ENCODE measurements at regions not wholly inside any gene's neighbourhood (a gene's known extent, or its start where the extent isn't known, plus 50 kb on each side); places are given as distances from the start of the nearest gene placed in this dataset.
"Not testable (repeated sequence)": the region's sequence is repeated elsewhere in the genome, so short reads cannot be mapped to it uniquely, and the experiment has no call there.

- H3K4me1 Mint-ChIP-seq (ENCODE audit: low read depth): no peaks in the 10 kb centered on the region
- no peaks in the 10 kb centered on the region for H3K9me3 Mint-ChIP-seq
- no peaks in the 10 kb centered on the region for H3K36me3 Mint-ChIP-seq (ENCODE audit: low read depth)
- H3K27me3 Mint-ChIP-seq (ENCODE audit: low read depth): no peaks in the 10 kb centered on the region
- no peak overlapping the region for H3K27ac Mint-ChIP-seq
- H3K4me3 Mint-ChIP-seq (ENCODE audit: low read depth): no peak overlapping the region
- intact Hi-C loops (cut with micrococcal nuclease): no loop called here
- DNase-seq (ENCODE audit: low spot score): no peak
Observed at GRCh38 chr2:150672311-150672710, 184.8 kb upstream of the RND3 start.

DNA sequence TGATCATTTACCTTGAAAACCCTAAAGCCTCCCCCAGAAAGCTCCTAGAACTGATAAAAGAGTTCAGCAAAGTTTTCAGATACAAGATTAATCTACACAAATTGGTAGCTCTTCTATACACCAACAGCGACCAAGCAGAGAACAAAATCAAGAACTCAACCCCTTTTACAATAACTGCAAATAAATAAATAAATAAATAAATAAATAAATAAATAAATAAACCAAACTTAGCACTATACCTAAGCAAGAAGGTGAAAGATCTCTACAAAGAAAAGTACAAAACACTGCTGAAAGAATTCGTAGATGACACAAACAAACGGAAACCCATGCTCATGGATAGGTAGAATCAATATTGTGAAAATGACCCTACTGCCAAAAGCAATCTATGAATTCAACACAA, 182.0 kb upstream of the RND3 start:
- no peaks in the 10 kb centered on the region for H3K4me1 Mint-ChIP-seq (ENCODE audit: low read depth)
- no peaks in the 10 kb centered on the region for H3K36me3 Mint-ChIP-seq (ENCODE audit: low read depth)
- no peak for DNase-seq (ENCODE audit: low spot score)
- no peaks in the 10 kb centered on the region for H3K9me3 Mint-ChIP-seq
- H3K27me3 Mint-ChIP-seq (ENCODE audit: low read depth): no peaks in the 10 kb centered on the region
- no peak overlapping the region for H3K27ac Mint-ChIP-seq
- intact Hi-C loops (cut with micrococcal nuclease): no loop called here
- no peak overlapping the region for H3K4me3 Mint-ChIP-seq (ENCODE audit: low read depth)

GRCh38 chr2:150667039-150667438, 179.6 kb upstream of the RND3 start:
- H3K4me1 Mint-ChIP-seq (ENCODE audit: low read depth); H3K36me3 Mint-ChIP-seq (ENCODE audit: low read depth); DNase-seq (ENCODE audit: low spot score); H3K27me3 Mint-ChIP-seq (ENCODE audit: low read depth); H3K9me3 Mint-ChIP-seq; H3K27ac Mint-ChIP-seq; intact Hi-C loops (cut with micrococcal nuclease); H3K4me3 Mint-ChIP-seq (ENCODE audit: low read depth): not testable (repeated sequence)

GRCh38 chr2:150663143-150663542, 175.7 kb upstream of the RND3 start:
- H3K27me3 Mint-ChIP-seq (ENCODE audit: low read depth): no peaks in the 10 kb centered on the region
- no peaks in the 10 kb centered on the region for H3K36me3 Mint-ChIP-seq (ENCODE audit: low read depth)
- H3K4me3 Mint-ChIP-seq (ENCODE audit: low read depth): no peak overlapping the region
- H3K27ac Mint-ChIP-seq: no peak overlapping the region
- H3K4me1 Mint-ChIP-seq (ENCODE audit: low read depth): no peaks in the 10 kb centered on the region
- no peaks in the 10 kb centered on the region for H3K9me3 Mint-ChIP-seq
- no peak for DNase-seq (ENCODE audit: low spot score)
- intact Hi-C loops (cut with micrococcal nuclease): no loop called here

- H3K36me3 Mint-ChIP-seq (ENCODE audit: low read depth): no peaks in the 10 kb centered on the region
- H3K27me3 Mint-ChIP-seq (ENCODE audit: low read depth): no peaks in the 10 kb centered on the region
- H3K9me3 Mint-ChIP-seq: no peaks in the 10 kb centered on the region
- H3K4me3 Mint-ChIP-seq (ENCODE audit: low read depth): no peak overlapping the region
- no peak overlapping the region for H3K27ac Mint-ChIP-seq
- intact Hi-C loops (cut with micrococcal nuclease): no loop called here
- no peaks in the 10 kb centered on the region for H3K4me1 Mint-ChIP-seq (ENCODE audit: low read depth)
- DNase-seq (ENCODE audit: low spot score): no peak
Observed at GRCh38 chr2:150656002-150656401, 168.5 kb upstream of the RND3 start.

GRCh38 chr2:150653351-150653750, 165.9 kb upstream of the RND3 start:
- H3K4me1 Mint-ChIP-seq (ENCODE audit: low read depth): no peaks in the 10 kb centered on the region
- no peak overlapping the region for H3K27ac Mint-ChIP-seq
- H3K36me3 Mint-ChIP-seq (ENCODE audit: low read depth): no peaks in the 10 kb centered on the region
- H3K4me3 Mint-ChIP-seq (ENCODE audit: low read depth): no peak overlapping the region
- DNase-seq (ENCODE audit: low spot score): no peak
- intact Hi-C loops (cut with micrococcal nuclease): no loop called here
- no peaks in the 10 kb centered on the region for H3K27me3 Mint-ChIP-seq (ENCODE audit: low read depth)
- no peaks in the 10 kb centered on the region for H3K9me3 Mint-ChIP-seq

DNA sequence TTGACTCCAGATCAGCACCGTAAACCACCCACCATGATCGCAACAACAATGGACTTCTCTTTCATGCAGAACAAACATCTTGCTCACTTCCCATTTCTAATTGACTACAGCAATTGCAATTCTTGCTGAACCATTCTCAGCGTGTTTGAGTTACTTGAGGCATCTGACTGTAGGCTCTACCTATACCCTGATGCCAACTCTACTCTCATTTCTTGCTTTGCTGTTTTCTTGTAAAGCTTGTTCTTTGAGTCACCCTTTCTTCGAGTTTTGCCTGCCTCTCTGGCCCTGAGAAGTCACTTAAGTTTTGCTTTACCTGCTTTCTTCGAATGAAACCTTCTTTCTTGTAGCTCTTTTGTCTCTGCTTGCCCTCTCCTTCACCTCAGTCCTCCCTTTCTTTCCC, 160.5 kb upstream of the RND3 start:
- Mint-ChIP-seq H3K27ac (no peak overlapping the region), H3K4me3 (ENCODE audit: low read depth) (no peak overlapping the region), H3K9me3 (no peaks in the 10 kb centered on the region), H3K36me3 (ENCODE audit: low read depth) (no peaks in the 10 kb centered on the region), H3K27me3 (ENCODE audit: low read depth) (no peaks in the 10 kb centered on the region), H3K4me1 (ENCODE audit: low read depth) (no peaks in the 10 kb centered on the region)
- no peak for DNase-seq (ENCODE audit: low spot score)
- intact Hi-C loops (cut with micrococcal nuclease): no loop called here

- Mint-ChIP-seq H3K9me3 (no peaks in the 10 kb centered on the region), H3K36me3 (ENCODE audit: low read depth) (no peaks in the 10 kb centered on the region), H3K4me1 (ENCODE audit: low read depth) (no peaks in the 10 kb centered on the region), H3K27me3 (ENCODE audit: low read depth) (no peaks in the 10 kb centered on the region), H3K27ac (no peak overlapping the region), H3K4me3 (ENCODE audit: low read depth) (no peak overlapping the region)
- intact Hi-C loops (cut with micrococcal nuclease): no loop called here
- DNase-seq (ENCODE audit: low spot score): no peak
Observed at GRCh38 chr2:150646746-150647145, 159.3 kb upstream of the RND3 start.

DNA sequence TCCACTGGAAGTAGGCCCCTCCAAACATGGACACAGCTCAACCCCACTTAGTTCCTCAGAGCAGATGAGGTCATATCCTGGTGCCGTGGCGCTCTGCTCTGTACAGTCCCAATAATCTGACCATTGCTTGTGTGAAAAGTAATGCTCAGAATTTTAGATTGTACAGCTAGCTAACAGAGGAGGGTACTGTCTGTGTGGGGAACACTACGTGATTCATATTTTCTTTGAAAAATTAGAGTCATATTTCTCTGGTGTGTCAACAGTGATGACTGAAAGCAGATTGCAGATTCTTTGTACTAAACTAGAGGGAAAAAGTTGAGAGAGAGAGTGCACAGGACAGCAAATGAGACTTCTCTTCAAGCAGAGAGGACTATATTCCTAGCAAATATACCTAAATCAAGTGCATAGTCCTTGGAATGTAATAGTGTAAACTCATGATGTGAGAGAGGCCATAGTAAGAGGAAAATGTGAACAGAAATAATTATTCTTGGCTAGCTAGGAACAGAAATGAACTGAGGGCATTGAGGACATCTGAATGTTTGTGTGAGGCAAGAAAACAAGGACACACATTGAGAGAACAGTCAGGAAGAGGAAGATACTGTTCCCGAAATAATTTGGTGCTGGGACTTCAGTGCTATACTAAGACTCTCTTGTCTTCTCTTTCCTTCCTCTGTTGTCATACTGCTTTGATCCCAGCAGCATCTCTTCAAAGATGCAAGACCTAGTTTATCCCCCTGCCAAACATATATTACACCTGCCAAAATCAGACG, 157.0 kb upstream of the RND3 start:
- Mint-ChIP-seq H3K9me3 (no peaks in the 10 kb centered on the region), H3K27me3 (ENCODE audit: low read depth) (no peaks in the 10 kb centered on the region), H3K27ac (no peak overlapping the region), H3K4me3 (ENCODE audit: low read depth) (no peak overlapping the region), H3K4me1 (ENCODE audit: low read depth) (no peaks in the 10 kb centered on the region), H3K36me3 (ENCODE audit: low read depth) (no peaks in the 10 kb centered on the region)
- intact Hi-C loops (cut with micrococcal nuclease): no loop called here
- no peak for DNase-seq (ENCODE audit: low spot score)

DNA sequence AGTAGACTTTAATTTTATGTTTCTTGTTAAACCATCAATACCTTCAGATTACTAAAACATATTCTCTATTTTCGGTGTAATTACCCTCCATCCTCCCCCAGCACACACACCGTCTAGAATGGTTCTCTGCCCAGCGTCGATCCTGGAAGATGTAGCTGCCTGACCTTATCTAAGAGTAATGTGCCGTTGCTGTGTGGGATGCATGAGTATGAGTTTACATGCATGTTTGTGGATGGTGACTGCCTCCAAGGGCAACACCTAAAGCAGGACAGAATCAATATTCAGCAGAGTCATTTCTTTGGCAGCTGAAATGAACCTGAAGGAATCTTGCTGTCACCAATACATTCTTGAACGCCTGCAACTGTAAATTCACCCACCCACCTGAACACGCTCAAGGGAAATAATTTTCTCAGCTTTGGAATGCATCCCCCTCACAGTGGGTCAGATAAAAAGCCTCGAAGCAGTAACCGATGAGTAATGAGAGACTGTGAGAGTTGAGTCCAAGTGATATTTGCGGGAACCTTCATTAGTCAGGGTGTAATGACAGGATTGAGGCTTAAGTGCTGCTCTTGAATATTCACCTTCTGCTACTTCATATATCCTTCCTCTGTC, 155.8 kb upstream of the RND3 start:
- no peak for DNase-seq (ENCODE audit: low spot score)
- Mint-ChIP-seq H3K9me3 (no peaks in the 10 kb centered on the region), H3K27me3 (ENCODE audit: low read depth) (no peaks in the 10 kb centered on the region), H3K4me3 (ENCODE audit: low read depth) (no peak overlapping the region), H3K27ac (no peak overlapping the region), H3K4me1 (ENCODE audit: low read depth) (no peaks in the 10 kb centered on the region), H3K36me3 (ENCODE audit: low read depth) (no peaks in the 10 kb centered on the region)
- intact Hi-C loops (cut with micrococcal nuclease): no loop called here

DNA sequence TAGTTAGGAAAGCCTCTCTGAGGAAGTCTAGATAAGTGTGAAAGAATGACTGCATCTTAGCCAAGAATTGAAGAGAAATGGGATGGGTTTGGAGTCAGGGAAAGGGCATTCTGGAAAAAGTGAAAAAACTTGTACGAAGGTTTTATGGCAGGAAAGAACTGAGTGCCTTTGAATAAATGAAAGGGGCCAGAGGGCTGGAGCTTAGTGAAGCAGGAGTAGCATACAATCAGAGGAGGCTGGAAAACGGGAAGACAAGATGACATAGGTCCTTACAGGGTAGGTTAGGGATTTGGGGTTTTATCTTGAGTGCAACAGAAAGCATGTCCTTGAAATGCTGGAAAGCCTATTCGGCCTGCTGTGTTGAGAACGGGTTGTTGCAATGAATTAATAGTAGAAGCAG, 152.6 kb upstream of the RND3 start:
- Mint-ChIP-seq H3K27me3 (ENCODE audit: low read depth) (no peaks in the 10 kb centered on the region), H3K9me3 (no peaks in the 10 kb centered on the region), H3K36me3 (ENCODE audit: low read depth) (no peaks in the 10 kb centered on the region), H3K4me1 (ENCODE audit: low read depth) (no peaks in the 10 kb centered on the region), H3K4me3 (ENCODE audit: low read depth) (no peak overlapping the region), H3K27ac (no peak overlapping the region)
- DNase-seq (ENCODE audit: low spot score): no peak
- intact Hi-C loops (cut with micrococcal nuclease): no loop called here

DNA sequence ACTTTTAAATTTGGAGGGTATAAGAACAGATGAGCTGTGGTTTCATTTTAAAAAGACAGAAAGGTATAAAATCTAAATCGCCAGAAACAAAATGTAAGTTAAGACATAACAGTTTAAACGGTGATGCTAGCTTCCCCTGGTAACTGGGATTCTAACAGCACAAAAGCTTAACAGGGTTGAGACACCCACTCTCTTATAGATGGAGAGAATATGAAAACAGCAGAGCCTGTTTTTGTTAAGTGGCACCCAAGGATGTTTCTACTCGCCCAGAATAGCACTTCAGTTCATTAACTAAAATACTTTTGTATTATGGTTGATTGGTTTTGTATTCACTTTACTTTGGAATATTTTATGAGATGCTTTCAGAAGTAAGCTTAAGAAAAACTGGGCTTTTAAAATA, 151.9 kb upstream of the RND3 start:
- H3K9me3 Mint-ChIP-seq: no peaks in the 10 kb centered on the region
- H3K4me1 Mint-ChIP-seq (ENCODE audit: low read depth): no peaks in the 10 kb centered on the region
- H3K36me3 Mint-ChIP-seq (ENCODE audit: low read depth): no peaks in the 10 kb centered on the region
- no peak overlapping the region for H3K27ac Mint-ChIP-seq
- intact Hi-C loops (cut with micrococcal nuclease): no loop called here
- no peak for DNase-seq (ENCODE audit: low spot score)
- H3K4me3 Mint-ChIP-seq (ENCODE audit: low read depth): no peak overlapping the region
- no peaks in the 10 kb centered on the region for H3K27me3 Mint-ChIP-seq (ENCODE audit: low read depth)

DNA sequence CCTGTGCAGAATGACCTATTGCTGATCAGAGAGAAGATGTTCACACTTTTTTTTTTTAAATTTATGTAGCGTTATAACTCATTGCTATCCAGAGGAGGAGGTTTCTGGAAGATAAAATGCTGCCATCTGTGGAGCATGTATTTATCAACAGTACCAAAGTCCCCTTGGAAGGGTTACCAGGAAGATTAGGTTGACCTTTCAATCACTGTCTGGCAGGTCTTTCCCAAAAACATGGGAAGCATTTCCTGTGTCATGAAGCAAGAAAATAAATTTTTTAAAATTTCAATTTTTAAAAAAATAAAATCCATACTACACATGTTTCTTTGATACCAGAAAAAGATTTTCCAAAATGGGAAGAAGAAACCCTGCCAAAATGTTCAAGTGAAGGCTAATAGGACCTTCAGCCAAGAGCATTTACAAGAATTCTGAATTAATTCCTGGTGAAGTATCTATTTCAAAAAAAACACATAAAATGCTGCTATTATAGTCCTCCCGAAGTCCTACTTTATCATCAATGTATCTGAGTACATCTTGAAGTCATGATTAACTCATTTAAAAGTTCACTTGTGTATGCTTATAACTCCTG, 143.9 kb upstream of the RND3 start:
- intact Hi-C loops (cut with micrococcal nuclease): no loop called here
- Mint-ChIP-seq H3K36me3 (ENCODE audit: low read depth) (no peaks in the 10 kb centered on the region), H3K27ac (no peak overlapping the region), H3K27me3 (ENCODE audit: low read depth) (no peaks in the 10 kb centered on the region), H3K9me3 (no peaks in the 10 kb centered on the region), H3K4me1 (ENCODE audit: low read depth) (no peaks in the 10 kb centered on the region), H3K4me3 (ENCODE audit: low read depth) (no peak overlapping the region)
- no peak for DNase-seq (ENCODE audit: low spot score)
